SK-N-DZ (cell line): ENCODE measurements at regions not wholly inside any gene's neighbourhood (a gene's known extent, or its start where the extent isn't known, plus 50 kb on each side); places are given as distances from the start of the nearest gene placed in this dataset.
"Not testable (repeated sequence)": the region's sequence is repeated elsewhere in the genome, so short reads cannot be mapped to it uniquely, and the experiment has no call there.

Source experiments
- DNase-seq: peaks from one replicate; pipeline ENCODE4 v3.0.0-alpha.2; 2015; ENCODE audit warnings: low spot score

GRCh38 chr14:55767286-55767685 is 187.3 kb downstream of the KTN1 start:
- no peak for DNase-seq

GRCh38 chr14:55769877-55770276 is 189.9 kb downstream of the KTN1 start:
- no peak for DNase-seq

- DNase-seq, result no peak
These were observed 191.4 kb downstream of the KTN1 start for GRCh38 chr14:55771242-55771981.

- no peak for DNase-seq
These were observed 192.5 kb downstream of the KTN1 start for GRCh38 chr14:55772486-55772885.

GRCh38 chr14:55773312-55773711 is 193.3 kb downstream of the KTN1 start:
- DNase-seq, result no peak

- DNase-seq, result peak; percentile 46
These were observed 194.1 kb downstream of the KTN1 start for GRCh38 chr14:55773984-55774545.

- DNase-seq, result no peak
These were observed 197.9 kb downstream of the KTN1 start for GRCh38 chr14:55777877-55778276.

- no peak for DNase-seq
These were observed 200.3 kb downstream of the KTN1 start for GRCh38 chr14:55780156-55780946.

GRCh38 chr14:55781046-55781445 is 201.0 kb downstream of the KTN1 start:
- no peak for DNase-seq

- no peak for DNase-seq
These were observed 202.2 kb downstream of the KTN1 start for GRCh38 chr14:55782166-55782565.

- no peak for DNase-seq
These were observed 209.4 kb downstream of the KTN1 start for GRCh38 chr14:55789406-55789805.

GRCh38 chr14:55794655-55795595 is 214.9 kb downstream of the KTN1 start:
- DNase-seq, result no peak

- DNase-seq, result not testable (repeated sequence)
These were observed 216.5 kb downstream of the KTN1 start for GRCh38 chr14:55796513-55796912.

GRCh38 chr14:55798406-55798805 is 218.4 kb downstream of the KTN1 start:
- no peak for DNase-seq

GRCh38 chr14:55799508-55800095 is 219.6 kb downstream of the KTN1 start:
- no peak for DNase-seq

- no peak for DNase-seq
These were observed 220.3 kb downstream of the KTN1 start for GRCh38 chr14:55800156-55800785.

GRCh38 chr14:55801121-55801520 is 221.1 kb downstream of the KTN1 start:
- no peak for DNase-seq

- DNase-seq, result no peak
These were observed 223.2 kb downstream of the KTN1 start for GRCh38 chr14:55802986-55803872.

GRCh38 chr14:55803873-55804553 is 224.0 kb downstream of the KTN1 start:
- no peak for DNase-seq
